GM23338 (cell line): ENCODE measurements at regions not wholly inside any gene's neighbourhood (a gene's known extent, or its start where the extent isn't known, plus 50 kb on each side); places are given as distances from the start of the nearest gene placed in this dataset.

Experiments
- ATAC-seq: fragments of 200-7000 bp; cut with Tn5 transposase; 3 replicates; pipeline ENCODE4 v1.9.1; 2020
- DNase-seq: peaks from one replicate; pipeline ENCODE4 v3.0.0-alpha.2; 2015; ENCODE audit warnings: low spot score
- H2AFZ ChIP-seq: fragments of 200-600 bp; sonication (generic); 2 replicates; pipeline ENCODE4 v1.8.0; 2016; ENCODE audit warnings: antibody characterized with exemption, mild to moderate bottlenecking, moderate library complexity
- H3F3A ChIP-seq: fragments of 200-600 bp; sonication (generic); replicated peaks from 2 replicates; pipeline ENCODE4 v1.8.0; 2017; ENCODE audit warnings: antibody characterized with exemption, mixed run types, low read depth
- H3K27ac ChIP-seq: fragments of 200-600 bp; sonication (generic); 2 replicates; pipeline ENCODE4 v1.6.1; 2016; ENCODE audit warnings: low read depth
- H3K27me3 ChIP-seq: fragments of 200-600 bp; sonication (generic); 2 replicates; pipeline ENCODE4 v1.8.0; 2016; ENCODE audit warnings: mild to moderate bottlenecking, mixed run types, moderate library complexity; ENCODE audit not compliant: insufficient read depth
- H3K36me3 ChIP-seq: fragments of 200-600 bp; sonication (generic); 2 replicates; pipeline ENCODE4 v1.8.0; 2016; ENCODE audit warnings: mild to moderate bottlenecking; ENCODE audit not compliant: insufficient read depth
- H3K4me1 ChIP-seq: fragments of 200-600 bp; sonication (generic); 2 replicates; pipeline ENCODE4 v1.8.0; 2016; ENCODE audit warnings: mild to moderate bottlenecking, moderate library complexity; ENCODE audit not compliant: insufficient read depth
- H3K4me2 ChIP-seq: fragments of 200-600 bp; sonication (generic); 2 replicates; pipeline ENCODE4 v1.7.1; 2017; ENCODE audit warnings: mixed run types
- H3K4me3 ChIP-seq: fragments of 200-600 bp; sonication (generic); 2 replicates; pipeline ENCODE4 v1.6.1; 2016; ENCODE audit warnings: mixed run types
- H3K79me2 ChIP-seq: fragments of 200-600 bp; sonication (generic); replicated peaks from 2 replicates; pipeline ENCODE4 v1.8.0; 2017; ENCODE audit warnings: mild to moderate bottlenecking; ENCODE audit not compliant: insufficient read depth
- H3K9me2 ChIP-seq: fragments of 200-600 bp; sonication (generic); 2 replicates; pipeline ENCODE4 v1.8.0; 2017; ENCODE audit not compliant: insufficient read depth
- H4K20me1 ChIP-seq: fragments of 200-600 bp; sonication (generic); replicated peaks from 2 replicates; pipeline ENCODE4 v1.8.0; 2017; ENCODE audit warnings: mild to moderate bottlenecking; ENCODE audit not compliant: insufficient read depth
- H3K27ac Mint-ChIP-seq: 2 replicates; pipeline ENCODE4 v1.8.0; 2020; ENCODE audit warnings: inconsistent platforms, mild to moderate bottlenecking, moderate library complexity, mixed read lengths
- H3K27me3 Mint-ChIP-seq: 3 replicates; pipeline ENCODE4 v1.8.0; 2022; ENCODE audit warnings: low read depth, mild to moderate bottlenecking, moderate library complexity, mixed read lengths, inconsistent platforms; ENCODE audit not compliant: insufficient read depth, poor library complexity
- H3K36me3 Mint-ChIP-seq: 3 replicates; pipeline ENCODE4 v1.8.0; 2021; ENCODE audit warnings: low read depth, mild to moderate bottlenecking, inconsistent platforms, moderate library complexity, mixed read lengths
- H3K4me1 Mint-ChIP-seq: 3 replicates; pipeline ENCODE4 v1.8.0; 2020; ENCODE audit warnings: mild to moderate bottlenecking, inconsistent platforms, mixed read lengths
- H3K4me3 Mint-ChIP-seq: 3 replicates; pipeline ENCODE4 v1.8.0; 2021; ENCODE audit warnings: moderate library complexity, mild to moderate bottlenecking, inconsistent platforms, mixed read lengths
- H3K9me3 Mint-ChIP-seq: 3 replicates; pipeline ENCODE4 v1.8.0; 2020; ENCODE audit warnings: moderate library complexity, mild to moderate bottlenecking, inconsistent platforms, mixed read lengths
- CREB1 ChIP-seq: fragments of 250-450 bp; sonication (Bioruptor Pico); IDR thresholded peaks from 2 replicates; pipeline ENCODE4 v1.5.0; 2020; ENCODE audit warnings: low read depth, mild to moderate bottlenecking, moderate library complexity
- EZH2 ChIP-seq: fragments of 200-600 bp; sonication (generic); IDR thresholded peaks from one replicate; pipeline ENCODE4 v1.8.0; 2017; ENCODE audit warnings: antibody characterized with exemption, mild to moderate bottlenecking, low read depth; ENCODE audit not compliant: unreplicated experiment
- EZH2phosphoT487 ChIP-seq: fragments of 200-600 bp; sonication (generic); IDR thresholded peaks from one replicate; pipeline ENCODE4 v1.8.1; 2018; ENCODE audit warnings: antibody characterized with exemption; ENCODE audit not compliant: unreplicated experiment
- JUNB ChIP-seq: IDR thresholded peaks from one replicate; pipeline ENCODE4 v1.6.1; 2016; ENCODE audit warnings: antibody characterized with exemption; ENCODE audit not compliant: unreplicated experiment
- POLR2AphosphoS5 ChIP-seq: IDR thresholded peaks from 2 replicates; pipeline ENCODE4 v1.6.1; 2016; ENCODE audit warnings: antibody characterized with exemption, low read depth
- STAT1 ChIP-seq: IDR thresholded peaks from one replicate; pipeline ENCODE4 v1.6.1; 2016; ENCODE audit warnings: antibody characterized with exemption; ENCODE audit not compliant: unreplicated experiment
- ZNF114 ChIP-seq: fragments of 250-450 bp; sonication (Bioruptor Pico); IDR thresholded peaks from 2 replicates; pipeline ENCODE4 v1.5.0; 2020; ENCODE audit warnings: mild to moderate bottlenecking, moderate library complexity
- ZNF331 ChIP-seq: fragments of 250-450 bp; sonication (Bioruptor Pico); IDR thresholded peaks from 2 replicates; pipeline ENCODE4 v1.5.0; 2020; ENCODE audit warnings: low read depth, mild to moderate bottlenecking, moderate library complexity
- TF ChIP-seq, protein P1 (sequence below): fragments of 250-450 bp; sonication (Bioruptor Pico); IDR thresholded peaks from 2 replicates; pipeline ENCODE4 v1.5.0; 2020; ENCODE audit warnings: mild to moderate bottlenecking, moderate library complexity
- TF ChIP-seq, protein P2 (sequence below), 2 experiments: fragments of 200-600 bp in 1 of 2; sonication (generic) in 1 of 2; conservative IDR thresholded peaks; 2 replicates each; pipeline versions ENCODE4 v1.5.1 to v1.6.1; 2016 to 2017; ENCODE audit warnings: antibody characterized with exemption in 2 of 2, low read depth in 2 of 2, mild to moderate bottlenecking in 2 of 2, moderate library complexity in 1 of 2

DNA sequence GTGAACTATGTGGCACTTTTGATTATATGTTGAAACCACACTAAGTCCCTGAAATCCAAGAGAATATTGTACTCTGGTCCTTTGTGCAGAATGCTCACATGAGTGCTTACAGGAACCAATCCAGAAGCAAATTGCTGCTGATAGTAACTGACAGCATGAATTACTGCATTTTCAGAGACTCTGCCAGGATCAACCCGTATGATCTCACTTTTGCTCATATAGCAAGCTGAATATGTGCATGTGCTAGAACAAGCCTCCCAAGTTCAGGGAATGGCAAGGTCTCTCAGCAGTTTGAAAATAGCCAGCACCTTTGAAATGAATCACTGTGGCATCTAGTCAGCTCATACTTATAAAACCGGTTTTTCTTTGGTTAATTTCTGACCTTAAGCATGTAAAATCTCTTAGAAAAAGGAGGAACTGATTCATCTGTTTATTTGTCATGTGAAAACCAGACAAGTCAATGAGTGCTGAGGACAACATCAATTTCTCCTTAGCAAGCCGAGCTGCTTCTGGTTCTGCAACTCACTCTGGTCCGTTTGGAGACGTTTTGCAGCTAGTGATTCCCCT lies 215.7 kb upstream of the ELL2 start:
- no peak overlapping the region for H3K27ac Mint-ChIP-seq
- H3K4me2 ChIP-seq: no peak overlapping the region

More for the DNA sequence above, 215.7 kb upstream of the ELL2 start:
- Histone ChIP-seq H3K36me3 (no peaks in the 10 kb centered on the region), H2AFZ (no peak overlapping the region), H3F3A (no peaks in the 10 kb centered on the region), H3K27ac (no peak overlapping the region), H3K79me2 (no peaks in the 10 kb centered on the region), H4K20me1 (no peaks in the 10 kb centered on the region), H3K9me2 (peaks cover 3% of the 10 kb centered on the region; the same call in 1 of the 2 replicates), H3K4me1 (no peaks in the 10 kb centered on the region), H3K27me3 (no peaks in the 10 kb centered on the region), H3K4me3 (no peak overlapping the region)
- Mint-ChIP-seq H3K36me3 (no peaks in the 10 kb centered on the region), H3K9me3 (no peaks in the 10 kb centered on the region; the same call in 2 of the 3 replicates), H3K4me3 (no peak overlapping the region), H3K4me1 (no peaks in the 10 kb centered on the region), H3K27me3 (peaks cover 2% of the 10 kb centered on the region)
- no peak for ATAC-seq
- no peak for DNase-seq
- TF ChIP-seq ZNF331 (CRISPR knock-in tag) (no peak), JUNB (no peak), EZH2 (no peak), STAT1 (no peak), CREB1 (CRISPR knock-in tag) (no peak), POLR2AphosphoS5 (no peak), EZH2phosphoT487 (no peak), ZNF114 (CRISPR knock-in tag) (no peak)
- TF ChIP-seq, protein P1, sequence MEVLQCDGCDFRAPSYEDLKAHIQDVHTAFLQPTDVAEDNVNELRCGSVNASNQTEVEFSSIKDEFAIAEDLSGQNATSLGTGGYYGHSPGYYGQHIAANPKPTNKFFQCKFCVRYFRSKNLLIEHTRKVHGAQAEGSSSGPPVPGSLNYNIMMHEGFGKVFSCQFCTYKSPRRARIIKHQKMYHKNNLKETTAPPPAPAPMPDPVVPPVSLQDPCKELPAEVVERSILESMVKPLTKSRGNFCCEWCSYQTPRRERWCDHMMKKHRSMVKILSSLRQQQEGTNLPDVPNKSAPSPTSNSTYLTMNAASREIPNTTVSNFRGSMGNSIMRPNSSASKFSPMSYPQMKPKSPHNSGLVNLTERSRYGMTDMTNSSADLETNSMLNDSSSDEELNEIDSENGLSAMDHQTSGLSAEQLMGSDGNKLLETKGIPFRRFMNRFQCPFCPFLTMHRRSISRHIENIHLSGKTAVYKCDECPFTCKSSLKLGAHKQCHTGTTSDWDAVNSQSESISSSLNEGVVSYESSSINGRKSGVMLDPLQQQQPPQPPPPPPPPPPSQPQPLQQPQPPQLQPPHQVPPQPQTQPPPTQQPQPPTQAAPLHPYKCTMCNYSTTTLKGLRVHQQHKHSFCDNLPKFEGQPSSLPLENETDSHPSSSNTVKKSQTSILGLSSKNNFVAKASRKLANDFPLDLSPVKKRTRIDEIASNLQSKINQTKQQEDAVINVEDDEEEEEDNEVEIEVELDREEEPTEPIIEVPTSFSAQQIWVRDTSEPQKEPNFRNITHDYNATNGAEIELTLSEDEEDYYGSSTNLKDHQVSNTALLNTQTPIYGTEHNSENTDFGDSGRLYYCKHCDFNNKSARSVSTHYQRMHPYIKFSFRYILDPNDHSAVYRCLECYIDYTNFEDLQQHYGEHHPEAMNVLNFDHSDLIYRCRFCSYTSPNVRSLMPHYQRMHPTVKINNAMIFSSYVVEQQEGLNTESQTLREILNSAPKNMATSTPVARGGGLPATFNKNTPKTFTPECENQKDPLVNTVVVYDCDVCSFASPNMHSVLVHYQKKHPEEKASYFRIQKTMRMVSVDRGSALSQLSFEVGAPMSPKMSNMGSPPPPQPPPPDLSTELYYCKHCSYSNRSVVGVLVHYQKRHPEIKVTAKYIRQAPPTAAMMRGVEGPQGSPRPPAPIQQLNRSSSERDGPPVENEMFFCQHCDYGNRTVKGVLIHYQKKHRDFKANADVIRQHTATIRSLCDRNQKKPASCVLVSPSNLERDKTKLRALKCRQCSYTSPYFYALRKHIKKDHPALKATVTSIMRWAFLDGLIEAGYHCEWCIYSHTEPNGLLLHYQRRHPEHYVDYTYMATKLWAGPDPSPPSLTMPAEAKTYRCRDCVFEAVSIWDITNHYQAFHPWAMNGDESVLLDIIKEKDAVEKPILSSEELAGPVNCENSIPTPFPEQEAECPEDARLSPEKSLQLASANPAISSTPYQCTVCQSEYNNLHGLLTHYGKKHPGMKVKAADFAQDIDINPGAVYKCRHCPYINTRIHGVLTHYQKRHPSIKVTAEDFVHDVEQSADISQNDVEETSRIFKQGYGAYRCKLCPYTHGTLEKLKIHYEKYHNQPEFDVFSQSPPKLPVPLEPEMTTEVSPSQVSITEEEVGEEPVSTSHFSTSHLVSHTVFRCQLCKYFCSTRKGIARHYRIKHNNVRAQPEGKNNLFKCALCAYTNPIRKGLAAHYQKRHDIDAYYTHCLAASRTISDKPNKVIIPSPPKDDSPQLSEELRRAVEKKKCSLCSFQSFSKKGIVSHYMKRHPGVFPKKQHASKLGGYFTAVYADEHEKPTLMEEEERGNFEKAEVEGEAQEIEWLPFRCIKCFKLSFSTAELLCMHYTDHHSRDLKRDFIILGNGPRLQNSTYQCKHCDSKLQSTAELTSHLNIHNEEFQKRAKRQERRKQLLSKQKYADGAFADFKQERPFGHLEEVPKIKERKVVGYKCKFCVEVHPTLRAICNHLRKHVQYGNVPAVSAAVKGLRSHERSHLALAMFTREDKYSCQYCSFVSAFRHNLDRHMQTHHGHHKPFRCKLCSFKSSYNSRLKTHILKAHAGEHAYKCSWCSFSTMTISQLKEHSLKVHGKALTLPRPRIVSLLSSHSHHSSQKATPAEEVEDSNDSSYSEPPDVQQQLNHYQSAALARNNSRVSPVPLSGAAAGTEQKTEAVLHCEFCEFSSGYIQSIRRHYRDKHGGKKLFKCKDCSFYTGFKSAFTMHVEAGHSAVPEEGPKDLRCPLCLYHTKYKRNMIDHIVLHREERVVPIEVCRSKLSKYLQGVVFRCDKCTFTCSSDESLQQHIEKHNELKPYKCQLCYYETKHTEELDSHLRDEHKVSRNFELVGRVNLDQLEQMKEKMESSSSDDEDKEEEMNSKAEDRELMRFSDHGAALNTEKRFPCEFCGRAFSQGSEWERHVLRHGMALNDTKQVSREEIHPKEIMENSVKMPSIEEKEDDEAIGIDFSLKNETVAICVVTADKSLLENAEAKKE (CRISPR knock-in tag): no peak
- TF ChIP-seq, protein P2, sequence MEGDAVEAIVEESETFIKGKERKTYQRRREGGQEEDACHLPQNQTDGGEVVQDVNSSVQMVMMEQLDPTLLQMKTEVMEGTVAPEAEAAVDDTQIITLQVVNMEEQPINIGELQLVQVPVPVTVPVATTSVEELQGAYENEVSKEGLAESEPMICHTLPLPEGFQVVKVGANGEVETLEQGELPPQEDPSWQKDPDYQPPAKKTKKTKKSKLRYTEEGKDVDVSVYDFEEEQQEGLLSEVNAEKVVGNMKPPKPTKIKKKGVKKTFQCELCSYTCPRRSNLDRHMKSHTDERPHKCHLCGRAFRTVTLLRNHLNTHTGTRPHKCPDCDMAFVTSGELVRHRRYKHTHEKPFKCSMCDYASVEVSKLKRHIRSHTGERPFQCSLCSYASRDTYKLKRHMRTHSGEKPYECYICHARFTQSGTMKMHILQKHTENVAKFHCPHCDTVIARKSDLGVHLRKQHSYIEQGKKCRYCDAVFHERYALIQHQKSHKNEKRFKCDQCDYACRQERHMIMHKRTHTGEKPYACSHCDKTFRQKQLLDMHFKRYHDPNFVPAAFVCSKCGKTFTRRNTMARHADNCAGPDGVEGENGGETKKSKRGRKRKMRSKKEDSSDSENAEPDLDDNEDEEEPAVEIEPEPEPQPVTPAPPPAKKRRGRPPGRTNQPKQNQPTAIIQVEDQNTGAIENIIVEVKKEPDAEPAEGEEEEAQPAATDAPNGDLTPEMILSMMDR (conservative IDR thresholded peaks at IDR 0.05; ENCODE audit: low read depth in 2 of 2): no peak
